IMR-90 (cell line): ENCODE measurements at regions not wholly inside any gene's neighbourhood (a gene's known extent, or its start where the extent isn't known, plus 50 kb on each side); places are given as distances from the start of the nearest gene placed in this dataset.

ENCODE experiments used
- ATAC-seq: fragments of 200-7000 bp; cut with Tn5 transposase; 2 replicates; pipeline ENCODE4 v1.9.1; 2020; ENCODE audit warnings: low read depth, mild to moderate bottlenecking, moderate library complexity
- BruUV-seq: library from RNA; stranded (reverse); fragments of 400-500 nt; replicated peaks from 2 replicates; lab custom pipeline; 2021; lab: Mats Ljungman, UMichigan
- CTCF ChIA-PET: fragments of 300-600 bp; formaldehyde crosslinking; extraction: SDS; loops from one replicate; lab custom pipeline; 2021; ENCODE audit warnings: antibody characterized with exemption; lab: Yijun Ruan, JAX
- POLR2A ChIA-PET: fragments of 300-600 bp; sonication (Branson Sonifier 250); formaldehyde crosslinking; loops from one replicate; lab custom pipeline; 2022; ENCODE audit warnings: antibody characterized with exemption; ENCODE audit not compliant: unreplicated experiment; lab: Charles Lee
- DNase-seq: peaks from one replicate; pipeline ENCODE4 v3.0.0; 2013
- H2AFZ ChIP-seq: replicated peaks from 2 replicates; pipeline ENCODE3; 2013; ENCODE audit warnings: low read length, mild to moderate bottlenecking; ENCODE audit not compliant: poor library complexity
- H2AK5ac ChIP-seq: 2 replicates; pipeline ENCODE4 v1.6.1; 2013; ENCODE audit warnings: low read depth, low read length, inconsistent platforms
- H2AK9ac ChIP-seq: replicated peaks from 2 replicates; pipeline ENCODE3; 2013; ENCODE audit warnings: mild to moderate bottlenecking, low read depth, low read length, moderate library complexity; ENCODE audit not compliant: poor library complexity
- H2BK120ac ChIP-seq: 2 replicates; pipeline ENCODE4 v1.6.1; 2013; ENCODE audit warnings: low read depth, low read length, inconsistent platforms
- H2BK15ac ChIP-seq: 3 replicates; pipeline ENCODE4 v1.6.1; 2013; ENCODE audit warnings: low read depth, low read length, inconsistent platforms
- H2BK20ac ChIP-seq: 2 replicates; pipeline ENCODE4 v1.6.1; 2013; ENCODE audit warnings: low read depth, mild to moderate bottlenecking, inconsistent platforms, low read length, moderate library complexity
- H2BK5ac ChIP-seq: 2 replicates; pipeline ENCODE4 v1.6.1; 2013; ENCODE audit warnings: mild to moderate bottlenecking, low read depth, low read length, inconsistent platforms; ENCODE audit not compliant: poor library complexity, severe bottlenecking
- H3K14ac ChIP-seq: replicated peaks from 2 replicates; pipeline ENCODE4 v1.6.1; 2013; ENCODE audit warnings: low read depth, low read length, inconsistent platforms
- H3K18ac ChIP-seq: 2 replicates; pipeline ENCODE4 v1.6.1; 2013; ENCODE audit warnings: low read depth, low read length, control low read depth
- H3K23ac ChIP-seq: 2 replicates; pipeline ENCODE4 v1.6.1; 2013; ENCODE audit warnings: low read depth, low read length, inconsistent platforms
- H3K27ac ChIP-seq: 2 replicates; pipeline ENCODE4 v1.5.1; 2013; ENCODE audit warnings: mild to moderate bottlenecking, control low read depth, low read length; ENCODE audit not compliant: insufficient read depth
- H3K27me3 ChIP-seq: 2 replicates; pipeline ENCODE4 v1.6.1; 2013; ENCODE audit warnings: low read length; ENCODE audit not compliant: control insufficient read depth, insufficient read depth
- H3K36me3 ChIP-seq: 2 replicates; pipeline ENCODE4 v1.6.1; 2013; ENCODE audit warnings: low read length, mixed read lengths; ENCODE audit not compliant: control insufficient read depth, insufficient read depth
- H3K4ac ChIP-seq: 2 replicates; pipeline ENCODE4 v1.6.1; 2013; ENCODE audit warnings: low read depth, low read length, inconsistent platforms
- H3K4me1 ChIP-seq: 2 replicates; pipeline ENCODE4 v1.6.1; 2013; ENCODE audit warnings: low read length, mixed read lengths; ENCODE audit not compliant: control insufficient read depth, insufficient read depth
- H3K4me2 ChIP-seq: 2 replicates; pipeline ENCODE4 v1.6.1; 2013; ENCODE audit warnings: low read depth, mild to moderate bottlenecking, control low read depth, low read length, moderate library complexity
- H3K4me3 ChIP-seq: 2 replicates; pipeline ENCODE4 v1.5.1; 2013; ENCODE audit warnings: low read depth, mild to moderate bottlenecking, control low read depth, low read length, moderate library complexity; ENCODE audit not compliant: insufficient read depth
- H3K56ac ChIP-seq: 2 replicates; pipeline ENCODE4 v1.6.1; 2013; ENCODE audit warnings: low read length, inconsistent platforms; ENCODE audit not compliant: insufficient read depth; ENCODE audit errors: extremely low read depth
- H3K79me1 ChIP-seq, 2 experiments: 2 replicates each; pipeline ENCODE4 v1.6.1; 2013; ENCODE audit warnings: low read length in 2 of 2, inconsistent platforms in 1 of 2, low read depth in 1 of 2
- H3K9ac ChIP-seq: 2 replicates; pipeline ENCODE4 v1.6.1; 2013; ENCODE audit warnings: low read depth, low read length, control low read depth
- H3K9me1 ChIP-seq: 2 replicates; pipeline ENCODE4 v1.6.1; 2013; ENCODE audit warnings: low read length, inconsistent platforms; ENCODE audit not compliant: insufficient read depth
- H3K9me3 ChIP-seq: 2 replicates; pipeline ENCODE4 v1.6.1; 2013; ENCODE audit warnings: low read length; ENCODE audit not compliant: control insufficient read depth, insufficient read depth
- H4K20me1 ChIP-seq: 2 replicates; pipeline ENCODE4 v1.6.1; 2013; ENCODE audit warnings: low read length, inconsistent platforms; ENCODE audit not compliant: insufficient read depth
- H4K5ac ChIP-seq: 2 replicates; pipeline ENCODE4 v1.6.1; 2013; ENCODE audit warnings: mild to moderate bottlenecking, low read depth, low read length, control low read depth
- H4K8ac ChIP-seq, 2 experiments: 2 replicates each; pipeline ENCODE4 v1.6.1; 2013; ENCODE audit warnings: low read depth in 2 of 2, low read length in 2 of 2, control low read depth in 1 of 2, inconsistent platforms in 1 of 2
- H4K91ac ChIP-seq: 2 replicates; pipeline ENCODE4 v1.6.1; 2013; ENCODE audit warnings: low read depth, low read length, inconsistent platforms; ENCODE audit not compliant: insufficient read depth
- CEBPB ChIP-seq: IDR thresholded peaks from 2 replicates; pipeline ENCODE4 v1.6.1; 2012; ENCODE audit warnings: low read depth, low read length, improper control_type of control experiment
- CHD1 ChIP-seq: IDR thresholded peaks from 2 replicates; pipeline ENCODE4 v1.6.1; 2012; ENCODE audit warnings: low read depth, low read length, improper control_type of control experiment
- ELK1 ChIP-seq: fragments of 150-350 bp; IDR thresholded peaks from 2 replicates; pipeline ENCODE4 v1.6.1; 2016; ENCODE audit warnings: low read depth, mild to moderate bottlenecking, low read length, moderate library complexity, borderline replicate concordance
- MXI1 ChIP-seq: IDR thresholded peaks from 2 replicates; pipeline ENCODE4 v1.6.1; 2012; ENCODE audit warnings: low read depth, mild to moderate bottlenecking, low read length, moderate library complexity, borderline replicate concordance
- NFE2L2 ChIP-seq: fragments of 150-350 bp; IDR thresholded peaks from 2 replicates; pipeline ENCODE4 v1.6.1; 2016; ENCODE audit warnings: low read depth, mild to moderate bottlenecking, low read length
- POLR2A ChIP-seq: IDR thresholded peaks from 2 replicates; pipeline ENCODE4 v1.6.1; 2012; ENCODE audit warnings: mild to moderate bottlenecking, low read depth, low read length
- RCOR1 ChIP-seq: IDR thresholded peaks from 2 replicates; pipeline ENCODE4 v1.6.1; 2012; ENCODE audit warnings: mild to moderate bottlenecking, low read length, improper control_type of control experiment; ENCODE audit not compliant: insufficient replicate concordance
- RFX5 ChIP-seq: IDR thresholded peaks from 2 replicates; pipeline ENCODE4 v1.8.0; 2012; ENCODE audit warnings: low read depth, mild to moderate bottlenecking, low read length, moderate library complexity
- WGBS, 2 experiments: methylation state at CpG; one replicate each; pipeline versions ENCODE4 v1.1.5 to v1.1.7; 2013; ENCODE audit warnings: missing lambda C conversion rate in 2 of 2; ENCODE audit not compliant: insufficient read length in 1 of 2; ENCODE audit errors: extremely low coverage in 2 of 2; 5-methylcytosine and 5-hydroxymethylcytosine counted together
- dilution Hi-C: fragments of 300-500 bp; cut with HindIII; formaldehyde crosslinking; loops from one replicate; pipeline ENCODE4 v1.14.3; 2018; ENCODE audit warnings: low sequenced_read_pairs; ENCODE audit not compliant: unreplicated experiment
- in situ Hi-C: fragments of 300-500 bp; cut with MboI; formaldehyde crosslinking; loops from 3 replicates; pipeline ENCODE4 v1.14.3; 2019; ENCODE audit warnings: low sequenced_read_pairs, inconsistent platforms, mixed read lengths
- intact Hi-C: fragments of 100-400 bp; cut with micrococcal nuclease; formaldehyde crosslinking; loops from 2 replicates; pipeline ENCODE4 v1.10.0; 2022

- Histone ChIP-seq H3K23ac (no peak overlapping the region), H3K27ac (no peak overlapping the region), H2BK15ac (no peak overlapping the region), H3K56ac (no peak overlapping the region), H3K4me3 (no peak overlapping the region), H3K27me3 (no peaks in the 10 kb centered on the region), H3K9ac (no peak overlapping the region), H3K79me1 (no peaks in the 10 kb centered on the region), H3K4ac (no peak overlapping the region), H4K20me1 (no peaks in the 10 kb centered on the region), H3K14ac (no peak overlapping the region), H3K18ac (no peak overlapping the region), H3K9me3 (no peaks in the 10 kb centered on the region), H3K9me1 (no peaks in the 10 kb centered on the region), H2BK20ac (no peak overlapping the region), H2AK9ac (no peak overlapping the region), H2AFZ (no peak overlapping the region), H4K5ac (no peak overlapping the region), H3K4me2 (no peak overlapping the region), H2BK5ac (no peak overlapping the region), H2AK5ac (no peak overlapping the region), H3K4me1 (no peaks in the 10 kb centered on the region), H2BK120ac (no peak overlapping the region), H4K91ac (no peak overlapping the region), H4K8ac (no peak overlapping the region), H3K36me3 (no peaks in the 10 kb centered on the region)
- dilution Hi-C loops: no loop called here
- ChIA-PET CTCF (no interaction called here), POLR2A (no interaction called here)
- intact Hi-C loops: no loop called here
- in situ Hi-C loops: no loop called here
- TF ChIP-seq NFE2L2: no peak
- no peak for TF ChIP-seq MXI1
- TF ChIP-seq CEBPB: no peak
- no peak for TF ChIP-seq RCOR1
- no peak for TF ChIP-seq RFX5
- TF ChIP-seq CHD1: no peak
- TF ChIP-seq POLR2A: no peak
- no peak for TF ChIP-seq ELK1
- no peak for ATAC-seq
- BruUV-seq: no TSS peak
- DNase-seq: no peak
- WGBS, 2 experiments: no CpG with 5 or more reads among the region's 5 CpGs
These were observed 274.5 kb upstream of the AZI2 start for GRCh38 chr3:28623106-28623505.
